ENCODE measurements at regions not wholly inside any gene's neighbourhood (a gene's known extent, or its start where the extent isn't known, plus 50 kb on each side); places are given as distances from the start of the nearest gene placed in this dataset.

GRCh38 chr22:27295605-27296004 lies 506.0 kb downstream of the MN1 start:
- TF ChIP-seq CTCF (IDR thresholded peaks at IDR 0.05; ENCODE audit: insufficient read depth, low read length, poor library complexity, severe bottlenecking): no peak
- Histone ChIP-seq H3K4me3 (replicated peaks; ENCODE audit: low read depth, low read length) (no peak overlapping the region), H3K27me3 (replicated peaks; ENCODE audit: control insufficient read depth, insufficient read depth, low read length) (no peaks in the 10 kb centered on the region; the same call in 1 of the 2 replicates), H3K36me3 (ENCODE audit: control insufficient read depth, insufficient read depth, low read length) (no peaks in the 10 kb centered on the region)
- no peak for DNase-seq (ENCODE audit: extremely low read depth, insufficient read length)

- no peak for TF ChIP-seq CTCF (IDR thresholded peaks at IDR 0.05; ENCODE audit: insufficient read depth, low read length, poor library complexity, severe bottlenecking)
- no peak for DNase-seq (ENCODE audit: extremely low read depth, insufficient read length)
- no peaks in the 10 kb centered on the region; the same call in 1 of the 2 replicates for H3K27me3 ChIP-seq (replicated peaks; ENCODE audit: control insufficient read depth, insufficient read depth, low read length)
- no peak overlapping the region for H3K4me3 ChIP-seq (replicated peaks; ENCODE audit: low read depth, low read length)
- H3K36me3 ChIP-seq (ENCODE audit: control insufficient read depth, insufficient read depth, low read length): no peaks in the 10 kb centered on the region
Measured at GRCh38 chr22:27296091-27296675, 505.4 kb downstream of the MN1 start.

GRCh38 chr22:27297125-27297524 lies 504.4 kb downstream of the MN1 start:
- no peak for DNase-seq (ENCODE audit: extremely low read depth, insufficient read length)
- no peaks in the 10 kb centered on the region; the same call in 1 of the 2 replicates for H3K27me3 ChIP-seq (replicated peaks; ENCODE audit: control insufficient read depth, insufficient read depth, low read length)
- TF ChIP-seq CTCF (IDR thresholded peaks at IDR 0.05; ENCODE audit: insufficient read depth, low read length, poor library complexity, severe bottlenecking): no peak
- H3K4me3 ChIP-seq (replicated peaks; ENCODE audit: low read depth, low read length): no peak overlapping the region
- no peaks in the 10 kb centered on the region for H3K36me3 ChIP-seq (ENCODE audit: control insufficient read depth, insufficient read depth, low read length)

- DNase-seq (ENCODE audit: extremely low read depth, insufficient read length): no peak
- Histone ChIP-seq H3K4me3 (replicated peaks; ENCODE audit: low read depth, low read length) (no peak overlapping the region), H3K27me3 (replicated peaks; ENCODE audit: control insufficient read depth, insufficient read depth, low read length) (no peaks in the 10 kb centered on the region; the same call in 1 of the 2 replicates), H3K36me3 (ENCODE audit: control insufficient read depth, insufficient read depth, low read length) (no peaks in the 10 kb centered on the region)
- no peak for TF ChIP-seq CTCF (IDR thresholded peaks at IDR 0.05; ENCODE audit: insufficient read depth, low read length, poor library complexity, severe bottlenecking)
Measured at GRCh38 chr22:27298332-27298731, 503.2 kb downstream of the MN1 start.

GRCh38 chr22:27298742-27299141 lies 502.8 kb downstream of the MN1 start:
- DNase-seq (ENCODE audit: extremely low read depth, insufficient read length): no peak
- no peak overlapping the region for H3K4me3 ChIP-seq (replicated peaks; ENCODE audit: low read depth, low read length)
- no peak for TF ChIP-seq CTCF (IDR thresholded peaks at IDR 0.05; ENCODE audit: insufficient read depth, low read length, poor library complexity, severe bottlenecking)
- no peaks in the 10 kb centered on the region; the same call in 1 of the 2 replicates for H3K27me3 ChIP-seq (replicated peaks; ENCODE audit: control insufficient read depth, insufficient read depth, low read length)
- H3K36me3 ChIP-seq (ENCODE audit: control insufficient read depth, insufficient read depth, low read length): no peaks in the 10 kb centered on the region

Measured in GM06990 (cell line).